ENCODE measurements at regions not wholly inside any gene's neighbourhood (a gene's known extent, or its start where the extent isn't known, plus 50 kb on each side); places are given as distances from the start of the nearest gene placed in this dataset.

- TF ChIP-seq CTCF (IDR thresholded peaks at IDR 0.05; ENCODE audit: low read depth, low read length), result no peak
- Histone ChIP-seq H3K36me3 (no peaks in the 10 kb centered on the region), H3K27me3 (ENCODE audit: insufficient read depth, low read depth, severe bottlenecking) (no peaks in the 10 kb centered on the region), H3K27ac (no peak overlapping the region), H3K9me3 (ENCODE audit: severe bottlenecking) (no peaks in the 10 kb centered on the region), H3K4me3 (ENCODE audit: low read depth, low read length) (no peak overlapping the region)
- no peak for DNase-seq
Observed at GRCh38 chr2:16273111-16273510, 332.8 kb downstream of the MYCN start.

GRCh38 chr2:16272038-16272788, 331.9 kb downstream of the MYCN start:
- Histone ChIP-seq H3K36me3 (no peaks in the 10 kb centered on the region), H3K27ac (no peak overlapping the region), H3K27me3 (ENCODE audit: insufficient read depth, low read depth, severe bottlenecking) (no peaks in the 10 kb centered on the region), H3K9me3 (ENCODE audit: severe bottlenecking) (no peaks in the 10 kb centered on the region), H3K4me3 (ENCODE audit: low read depth, low read length) (no peak overlapping the region)
- no peak for DNase-seq
- no peak for TF ChIP-seq CTCF (IDR thresholded peaks at IDR 0.05; ENCODE audit: low read depth, low read length)

DNA sequence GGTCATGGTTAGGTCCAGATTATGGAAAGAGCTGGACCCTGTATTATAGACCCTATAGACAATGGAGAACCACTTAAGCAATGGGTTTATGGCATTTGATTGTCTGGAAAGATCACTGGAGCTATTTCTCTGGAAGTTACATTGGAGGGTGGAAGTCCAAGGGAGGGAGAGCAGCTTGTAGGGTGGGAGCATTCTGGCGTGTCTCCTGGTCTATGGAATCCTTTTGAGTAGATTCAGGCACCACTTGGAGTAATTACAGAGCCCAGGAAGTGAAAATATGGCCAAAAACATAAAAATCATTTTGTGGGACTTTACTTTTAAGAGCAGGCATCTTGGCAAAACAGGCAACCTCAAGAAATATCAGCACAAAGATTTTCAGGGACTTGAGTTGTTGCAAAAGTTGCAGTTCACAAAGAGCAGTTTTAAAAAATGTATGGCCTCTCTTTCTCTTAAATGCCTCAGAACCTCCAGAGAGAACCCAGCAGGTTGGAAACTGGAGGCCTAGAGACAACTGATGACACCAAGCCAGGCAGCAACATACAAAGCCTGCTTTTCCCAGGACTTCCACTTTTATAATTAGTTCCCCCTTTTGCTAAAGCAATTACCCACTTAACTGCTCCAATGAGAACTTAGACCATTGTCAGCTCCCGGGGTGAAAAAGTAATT, 331.0 kb downstream of the MYCN start:
- TF ChIP-seq CTCF (IDR thresholded peaks at IDR 0.05; ENCODE audit: low read depth, low read length), result no peak
- DNase-seq, result no peak
- Histone ChIP-seq H3K27ac (no peak overlapping the region), H3K4me3 (ENCODE audit: low read depth, low read length) (no peak overlapping the region), H3K9me3 (ENCODE audit: severe bottlenecking) (no peaks in the 10 kb centered on the region), H3K36me3 (no peaks in the 10 kb centered on the region), H3K27me3 (ENCODE audit: insufficient read depth, low read depth, severe bottlenecking) (no peaks in the 10 kb centered on the region)

GRCh38 chr2:16270441-16270840, 330.1 kb downstream of the MYCN start:
- Histone ChIP-seq H3K36me3 (no peaks in the 10 kb centered on the region), H3K27ac (no peak overlapping the region), H3K9me3 (ENCODE audit: severe bottlenecking) (no peaks in the 10 kb centered on the region), H3K4me3 (ENCODE audit: low read depth, low read length) (no peak overlapping the region), H3K27me3 (ENCODE audit: insufficient read depth, low read depth, severe bottlenecking) (no peaks in the 10 kb centered on the region)
- DNase-seq, result no peak
- TF ChIP-seq CTCF (IDR thresholded peaks at IDR 0.05; ENCODE audit: low read depth, low read length), result no peak

DNA sequence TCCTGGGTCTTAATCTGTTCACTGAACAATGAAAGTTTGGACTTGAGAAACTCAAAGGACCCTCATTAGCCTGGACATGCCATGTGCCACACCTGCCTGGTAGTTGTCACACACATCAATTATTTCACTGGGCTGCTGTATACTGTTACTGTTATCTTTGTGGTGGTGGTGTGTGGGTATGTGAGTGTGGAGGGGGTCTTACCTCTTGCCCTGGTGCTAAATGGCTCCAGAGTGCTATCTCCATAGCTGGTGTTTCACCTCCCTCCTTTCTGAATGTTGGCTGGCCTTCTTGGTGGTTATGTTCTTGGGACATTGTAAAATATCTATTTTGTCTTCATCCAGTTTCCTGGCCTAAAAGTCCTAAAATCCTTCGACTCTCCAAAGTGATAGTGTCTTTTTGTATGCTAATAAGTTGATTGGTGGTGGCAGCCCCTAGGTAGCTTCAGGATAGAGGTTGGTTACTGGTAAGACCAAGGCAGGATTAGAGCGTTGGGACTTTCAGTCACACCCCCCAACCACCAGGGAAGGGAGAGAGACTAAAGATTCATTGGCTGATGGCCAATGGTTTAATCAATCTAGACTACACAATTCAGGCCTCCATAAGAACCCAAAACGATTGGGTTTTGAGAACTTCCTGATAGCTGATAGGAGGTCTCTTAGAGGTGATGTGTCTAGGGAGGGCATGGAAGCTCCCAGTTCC, 328.1 kb downstream of the MYCN start:
- DNase-seq, result no peak
- Histone ChIP-seq H3K4me3 (ENCODE audit: low read depth, low read length) (no peak overlapping the region), H3K9me3 (ENCODE audit: severe bottlenecking) (no peaks in the 10 kb centered on the region), H3K27ac (no peak overlapping the region), H3K27me3 (ENCODE audit: insufficient read depth, low read depth, severe bottlenecking) (no peaks in the 10 kb centered on the region), H3K36me3 (no peaks in the 10 kb centered on the region)
- no peak for TF ChIP-seq CTCF (IDR thresholded peaks at IDR 0.05; ENCODE audit: low read depth, low read length)

All from WERI-Rb-1 (cell line).